ENCODE measurements at regions not wholly inside any gene's neighbourhood (a gene's known extent, or its start where the extent isn't known, plus 50 kb on each side); places are given as distances from the start of the nearest gene placed in this dataset.

GRCh38 chr20:22663528-22664025 lies 79.2 kb upstream of the FOXA2 start:
- TF ChIP-seq EZH2 (IDR thresholded peaks at IDR 0.05; ENCODE audit: borderline replicate concordance, insufficient read depth, low read depth, low read length, poor library complexity, severe bottlenecking) (no peak), CTCF (IDR thresholded peaks at IDR 0.05) (no peak)
